GM19035 (cell line): ENCODE measurements at regions not wholly inside any gene's neighbourhood (a gene's known extent, or its start where the extent isn't known, plus 50 kb on each side); places are given as distances from the start of the nearest gene placed in this dataset.
"Not testable (repeated sequence)": the region's sequence is repeated elsewhere in the genome, so short reads cannot be mapped to it uniquely, and the experiment has no call there.

Experiments used
- ATAC-seq: cut with Tn5 transposase; IDR thresholded peaks from one replicate; pipeline ENCODE4 v1.9.1; 2021; ENCODE audit not compliant: unreplicated experiment

GRCh38 chr5:56763711-56764466 is 51.5 kb upstream of the MAP3K1 start:
- ATAC-seq = no peak

GRCh38 chr5:56763182-56763581 is 52.2 kb upstream of the MAP3K1 start:
- no peak for ATAC-seq

- ATAC-seq = no peak
Measured at GRCh38 chr5:56761151-56761885, 54.0 kb upstream of the MAP3K1 start.

GRCh38 chr5:56760723-56761122 is 54.6 kb upstream of the MAP3K1 start:
- ATAC-seq = no peak

GRCh38 chr5:56759521-56760216 is 55.7 kb upstream of the MAP3K1 start:
- ATAC-seq = no peak

GRCh38 chr5:56757077-56757476 is 58.3 kb upstream of the MAP3K1 start:
- no peak for ATAC-seq

- ATAC-seq = no peak
Measured at GRCh38 chr5:56755036-56755555, 60.3 kb upstream of the MAP3K1 start.

- not testable (repeated sequence) for ATAC-seq
Measured at GRCh38 chr5:56753588-56753987, 61.8 kb upstream of the MAP3K1 start.

GRCh38 chr5:56751572-56752313 is 63.6 kb upstream of the MAP3K1 start:
- no peak for ATAC-seq

GRCh38 chr5:56749842-56750241 is 65.5 kb upstream of the MAP3K1 start:
- ATAC-seq = no peak

- ATAC-seq = no peak
Measured at GRCh38 chr5:56746553-56747339, 68.6 kb upstream of the MAP3K1 start.

GRCh38 chr5:56745864-56746263 is 69.5 kb upstream of the MAP3K1 start:
- ATAC-seq = no peak

GRCh38 chr5:56740868-56741267 is 74.5 kb upstream of the MAP3K1 start:
- ATAC-seq = no peak

- ATAC-seq = no peak
Measured at GRCh38 chr5:56739990-56740389, 75.4 kb upstream of the MAP3K1 start.

- no peak for ATAC-seq
Measured at GRCh38 chr5:56737951-56738606, 77.3 kb upstream of the MAP3K1 start.

- ATAC-seq = no peak
Measured at GRCh38 chr5:56737002-56737621, 78.2 kb upstream of the MAP3K1 start.

- ATAC-seq = no peak
Measured at GRCh38 chr5:56735849-56736641, 79.3 kb upstream of the MAP3K1 start.

GRCh38 chr5:56734091-56734694 is 81.2 kb upstream of the MAP3K1 start:
- ATAC-seq = no peak
